GM23338 (cell line): ENCODE measurements at regions not wholly inside any gene's neighbourhood (a gene's known extent, or its start where the extent isn't known, plus 50 kb on each side); places are given as distances from the start of the nearest gene placed in this dataset.

Experiments used
- ATAC-seq: fragments of 200-7000 bp; cut with Tn5 transposase; 3 replicates; pipeline ENCODE4 v1.9.1; 2020
- DNase-seq: peaks from one replicate; pipeline ENCODE4 v3.0.0-alpha.2; 2015; ENCODE audit warnings: low spot score
- H2AFZ ChIP-seq: fragments of 200-600 bp; sonication (generic); 2 replicates; pipeline ENCODE4 v1.8.0; 2016; ENCODE audit warnings: antibody characterized with exemption, mild to moderate bottlenecking, moderate library complexity
- H3F3A ChIP-seq: fragments of 200-600 bp; sonication (generic); replicated peaks from 2 replicates; pipeline ENCODE4 v1.8.0; 2017; ENCODE audit warnings: antibody characterized with exemption, mixed run types, low read depth
- H3K27ac ChIP-seq: fragments of 200-600 bp; sonication (generic); 2 replicates; pipeline ENCODE4 v1.6.1; 2016; ENCODE audit warnings: low read depth
- H3K27me3 ChIP-seq: fragments of 200-600 bp; sonication (generic); 2 replicates; pipeline ENCODE4 v1.8.0; 2016; ENCODE audit warnings: mild to moderate bottlenecking, mixed run types, moderate library complexity; ENCODE audit not compliant: insufficient read depth
- H3K36me3 ChIP-seq: fragments of 200-600 bp; sonication (generic); 2 replicates; pipeline ENCODE4 v1.8.0; 2016; ENCODE audit warnings: mild to moderate bottlenecking; ENCODE audit not compliant: insufficient read depth
- H3K4me1 ChIP-seq: fragments of 200-600 bp; sonication (generic); 2 replicates; pipeline ENCODE4 v1.8.0; 2016; ENCODE audit warnings: mild to moderate bottlenecking, moderate library complexity; ENCODE audit not compliant: insufficient read depth
- H3K4me2 ChIP-seq: fragments of 200-600 bp; sonication (generic); 2 replicates; pipeline ENCODE4 v1.7.1; 2017; ENCODE audit warnings: mixed run types
- H3K4me3 ChIP-seq: fragments of 200-600 bp; sonication (generic); 2 replicates; pipeline ENCODE4 v1.6.1; 2016; ENCODE audit warnings: mixed run types
- H3K79me2 ChIP-seq: fragments of 200-600 bp; sonication (generic); replicated peaks from 2 replicates; pipeline ENCODE4 v1.8.0; 2017; ENCODE audit warnings: mild to moderate bottlenecking; ENCODE audit not compliant: insufficient read depth
- H3K9me2 ChIP-seq: fragments of 200-600 bp; sonication (generic); 2 replicates; pipeline ENCODE4 v1.8.0; 2017; ENCODE audit not compliant: insufficient read depth
- H4K20me1 ChIP-seq: fragments of 200-600 bp; sonication (generic); replicated peaks from 2 replicates; pipeline ENCODE4 v1.8.0; 2017; ENCODE audit warnings: mild to moderate bottlenecking; ENCODE audit not compliant: insufficient read depth
- H3K27ac Mint-ChIP-seq: 2 replicates; pipeline ENCODE4 v1.8.0; 2020; ENCODE audit warnings: inconsistent platforms, mild to moderate bottlenecking, moderate library complexity, mixed read lengths
- H3K27me3 Mint-ChIP-seq: 3 replicates; pipeline ENCODE4 v1.8.0; 2022; ENCODE audit warnings: low read depth, mild to moderate bottlenecking, moderate library complexity, mixed read lengths, inconsistent platforms; ENCODE audit not compliant: insufficient read depth, poor library complexity
- H3K36me3 Mint-ChIP-seq: 3 replicates; pipeline ENCODE4 v1.8.0; 2021; ENCODE audit warnings: low read depth, mild to moderate bottlenecking, inconsistent platforms, moderate library complexity, mixed read lengths
- H3K4me1 Mint-ChIP-seq: 3 replicates; pipeline ENCODE4 v1.8.0; 2020; ENCODE audit warnings: mild to moderate bottlenecking, inconsistent platforms, mixed read lengths
- H3K4me3 Mint-ChIP-seq: 3 replicates; pipeline ENCODE4 v1.8.0; 2021; ENCODE audit warnings: moderate library complexity, mild to moderate bottlenecking, inconsistent platforms, mixed read lengths
- H3K9me3 Mint-ChIP-seq: 3 replicates; pipeline ENCODE4 v1.8.0; 2020; ENCODE audit warnings: moderate library complexity, mild to moderate bottlenecking, inconsistent platforms, mixed read lengths
- CREB1 ChIP-seq: fragments of 250-450 bp; sonication (Bioruptor Pico); IDR thresholded peaks from 2 replicates; pipeline ENCODE4 v1.5.0; 2020; ENCODE audit warnings: low read depth, mild to moderate bottlenecking, moderate library complexity
- CTCF ChIP-seq, 2 experiments: fragments of 200-600 bp in 1 of 2; sonication (generic) in 1 of 2; conservative IDR thresholded peaks; 2 replicates each; pipeline versions ENCODE4 v1.5.1 to v1.6.1; 2016 to 2017; ENCODE audit warnings: antibody characterized with exemption in 2 of 2, low read depth in 2 of 2, mild to moderate bottlenecking in 2 of 2, moderate library complexity in 1 of 2
- ETS1 ChIP-seq: IDR thresholded peaks from 2 replicates; pipeline ENCODE4 v1.6.1; 2016; ENCODE audit warnings: antibody characterized with exemption
- EZH2 ChIP-seq: fragments of 200-600 bp; sonication (generic); IDR thresholded peaks from one replicate; pipeline ENCODE4 v1.8.0; 2017; ENCODE audit warnings: antibody characterized with exemption, mild to moderate bottlenecking, low read depth; ENCODE audit not compliant: unreplicated experiment
- EZH2phosphoT487 ChIP-seq: fragments of 200-600 bp; sonication (generic); IDR thresholded peaks from one replicate; pipeline ENCODE4 v1.8.1; 2018; ENCODE audit warnings: antibody characterized with exemption; ENCODE audit not compliant: unreplicated experiment
- JUNB ChIP-seq: IDR thresholded peaks from one replicate; pipeline ENCODE4 v1.6.1; 2016; ENCODE audit warnings: antibody characterized with exemption; ENCODE audit not compliant: unreplicated experiment
- NANOG ChIP-seq: IDR thresholded peaks from 2 replicates; pipeline ENCODE4 v1.6.1; 2016; ENCODE audit warnings: antibody characterized with exemption, borderline replicate concordance
- POLR2AphosphoS5 ChIP-seq: IDR thresholded peaks from 2 replicates; pipeline ENCODE4 v1.6.1; 2016; ENCODE audit warnings: antibody characterized with exemption, low read depth
- STAT1 ChIP-seq: IDR thresholded peaks from one replicate; pipeline ENCODE4 v1.6.1; 2016; ENCODE audit warnings: antibody characterized with exemption; ENCODE audit not compliant: unreplicated experiment
- ZNF114 ChIP-seq: fragments of 250-450 bp; sonication (Bioruptor Pico); IDR thresholded peaks from 2 replicates; pipeline ENCODE4 v1.5.0; 2020; ENCODE audit warnings: mild to moderate bottlenecking, moderate library complexity
- ZNF331 ChIP-seq: fragments of 250-450 bp; sonication (Bioruptor Pico); IDR thresholded peaks from 2 replicates; pipeline ENCODE4 v1.5.0; 2020; ENCODE audit warnings: low read depth, mild to moderate bottlenecking, moderate library complexity
- ZNF462 ChIP-seq: fragments of 250-450 bp; sonication (Bioruptor Pico); IDR thresholded peaks from 2 replicates; pipeline ENCODE4 v1.5.0; 2020; ENCODE audit warnings: mild to moderate bottlenecking, moderate library complexity
- TF ChIP-seq, protein P1 (sequence below): IDR thresholded peaks from one replicate; pipeline ENCODE4 v1.6.1; 2018; ENCODE audit warnings: antibody characterized with exemption; ENCODE audit not compliant: unreplicated experiment

DNA sequence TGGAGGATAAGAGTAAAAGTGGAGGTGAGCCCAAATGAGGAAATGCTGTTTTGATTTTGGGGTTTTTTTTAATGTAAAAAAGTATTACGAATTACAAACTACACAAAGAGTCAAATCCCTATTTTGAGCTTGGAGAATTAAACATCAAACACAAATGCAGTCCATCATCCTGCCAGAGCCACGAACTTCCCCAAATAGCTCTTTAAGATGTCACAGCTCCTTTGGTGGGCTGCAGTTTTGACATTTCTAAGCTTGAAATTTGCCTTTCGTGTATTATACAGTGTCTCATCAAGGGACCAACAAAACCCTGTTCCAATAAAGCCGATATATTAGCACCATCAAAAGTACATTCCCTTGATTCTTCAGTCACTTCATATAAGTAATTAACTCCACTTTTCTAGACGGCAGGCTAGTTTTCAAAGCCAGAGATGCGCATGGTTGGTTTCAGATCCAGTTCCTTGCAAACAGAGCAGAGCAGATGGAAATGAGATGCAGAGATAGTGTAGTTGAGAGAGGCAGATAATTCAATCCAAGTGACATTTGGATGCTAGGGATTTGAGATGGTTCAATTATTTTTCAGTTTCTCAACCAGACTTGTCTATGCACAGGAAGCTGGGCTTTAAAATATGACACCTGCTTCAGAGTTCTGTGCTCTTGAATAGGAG is 580.9 kb downstream of the EDEM1 start:
- Mint-ChIP-seq H3K9me3 (peaks cover 68% of the 10 kb centered on the region), H3K4me3 (no peak overlapping the region), H3K4me1 (no peaks in the 10 kb centered on the region), H3K27ac (no peak overlapping the region), H3K27me3 (no peaks in the 10 kb centered on the region), H3K36me3 (no peaks in the 10 kb centered on the region)
- ATAC-seq = no peak
- H3K9me2 ChIP-seq = no peaks in the 10 kb centered on the region
- DNase-seq = no peak
- H3K4me2 ChIP-seq = no peak overlapping the region
- no peaks in the 10 kb centered on the region for H3K4me1 ChIP-seq
- H3K4me3 ChIP-seq = no peak overlapping the region
- H3F3A ChIP-seq = no peaks in the 10 kb centered on the region
- H3K27ac ChIP-seq = no peak overlapping the region
- H3K79me2 ChIP-seq = no peaks in the 10 kb centered on the region
- no peaks in the 10 kb centered on the region for H4K20me1 ChIP-seq
- H2AFZ ChIP-seq = no peak overlapping the region
- no peaks in the 10 kb centered on the region for H3K27me3 ChIP-seq
- TF ChIP-seq CREB1 (CRISPR knock-in tag) = no peak
- TF ChIP-seq, protein P1, sequence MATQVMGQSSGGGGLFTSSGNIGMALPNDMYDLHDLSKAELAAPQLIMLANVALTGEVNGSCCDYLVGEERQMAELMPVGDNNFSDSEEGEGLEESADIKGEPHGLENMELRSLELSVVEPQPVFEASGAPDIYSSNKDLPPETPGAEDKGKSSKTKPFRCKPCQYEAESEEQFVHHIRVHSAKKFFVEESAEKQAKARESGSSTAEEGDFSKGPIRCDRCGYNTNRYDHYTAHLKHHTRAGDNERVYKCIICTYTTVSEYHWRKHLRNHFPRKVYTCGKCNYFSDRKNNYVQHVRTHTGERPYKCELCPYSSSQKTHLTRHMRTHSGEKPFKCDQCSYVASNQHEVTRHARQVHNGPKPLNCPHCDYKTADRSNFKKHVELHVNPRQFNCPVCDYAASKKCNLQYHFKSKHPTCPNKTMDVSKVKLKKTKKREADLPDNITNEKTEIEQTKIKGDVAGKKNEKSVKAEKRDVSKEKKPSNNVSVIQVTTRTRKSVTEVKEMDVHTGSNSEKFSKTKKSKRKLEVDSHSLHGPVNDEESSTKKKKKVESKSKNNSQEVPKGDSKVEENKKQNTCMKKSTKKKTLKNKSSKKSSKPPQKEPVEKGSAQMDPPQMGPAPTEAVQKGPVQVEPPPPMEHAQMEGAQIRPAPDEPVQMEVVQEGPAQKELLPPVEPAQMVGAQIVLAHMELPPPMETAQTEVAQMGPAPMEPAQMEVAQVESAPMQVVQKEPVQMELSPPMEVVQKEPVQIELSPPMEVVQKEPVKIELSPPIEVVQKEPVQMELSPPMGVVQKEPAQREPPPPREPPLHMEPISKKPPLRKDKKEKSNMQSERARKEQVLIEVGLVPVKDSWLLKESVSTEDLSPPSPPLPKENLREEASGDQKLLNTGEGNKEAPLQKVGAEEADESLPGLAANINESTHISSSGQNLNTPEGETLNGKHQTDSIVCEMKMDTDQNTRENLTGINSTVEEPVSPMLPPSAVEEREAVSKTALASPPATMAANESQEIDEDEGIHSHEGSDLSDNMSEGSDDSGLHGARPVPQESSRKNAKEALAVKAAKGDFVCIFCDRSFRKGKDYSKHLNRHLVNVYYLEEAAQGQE = no peak
- TF ChIP-seq JUNB = no peak
- TF ChIP-seq POLR2AphosphoS5 = no peak
- TF ChIP-seq ETS1 = no peak
- no peak for TF ChIP-seq NANOG
- TF ChIP-seq STAT1 = no peak
- no peak for TF ChIP-seq ZNF114 (CRISPR knock-in tag)
- TF ChIP-seq EZH2 = no peak
- TF ChIP-seq EZH2phosphoT487 = no peak
- no peak for TF ChIP-seq CTCF (conservative IDR thresholded peaks at IDR 0.05; ENCODE audit: low read depth in 2 of 2)
- TF ChIP-seq ZNF462 (CRISPR knock-in tag) = no peak
- no peak for TF ChIP-seq ZNF331 (CRISPR knock-in tag)
- no peaks in the 10 kb centered on the region; the same call in 1 of the 2 replicates for H3K36me3 ChIP-seq
